ENCODE measurements at regions not wholly inside any gene's neighbourhood (a gene's known extent, or its start where the extent isn't known, plus 50 kb on each side); places are given as distances from the start of the nearest gene placed in this dataset.

- H2AFZ ChIP-seq (ENCODE audit: low read depth, low read length): no peak overlapping the region
- H2AK5ac ChIP-seq (ENCODE audit: low read length, severe bottlenecking): no peak overlapping the region
- H4K8ac ChIP-seq (ENCODE audit: low read length): no peak overlapping the region
- H3K4me3 ChIP-seq (ENCODE audit: insufficient read depth in 1 of 2, low read depth in 1 of 2, low read length in 2 of 2): no peak overlapping the region
- H3K36me3 ChIP-seq (ENCODE audit: control insufficient read depth in 1 of 2, insufficient read depth in 2 of 2, low read depth in 1 of 2, low read length in 2 of 2): no peaks in the 10 kb centered on the region
- no peak overlapping the region for H4K91ac ChIP-seq (ENCODE audit: low read length)
- H3K14ac ChIP-seq (ENCODE audit: low read length in 2 of 2): no peak overlapping the region
- no peak overlapping the region for H2BK15ac ChIP-seq (ENCODE audit: low read depth, poor library complexity, severe bottlenecking)
- H3K4me1 ChIP-seq (ENCODE audit: control insufficient read depth, insufficient read depth, low read depth, low read length): no peaks in the 10 kb centered on the region
- H2BK120ac ChIP-seq (ENCODE audit: low read depth, low read length): no peak overlapping the region
- no peaks in the 10 kb centered on the region for H3K27me3 ChIP-seq (ENCODE audit: control insufficient read depth in 1 of 2, insufficient read depth in 1 of 2, low read length in 2 of 2)
- no peak for DNase-seq
- no peak overlapping the region for H3K4ac ChIP-seq (ENCODE audit: low read depth in 1 of 2, low read length in 2 of 2)
- H3K18ac ChIP-seq (ENCODE audit: low read depth in 1 of 2, low read length in 2 of 2): no peak overlapping the region
- H3K9me3 ChIP-seq (ENCODE audit: control insufficient read depth, low read length): peaks cover 11% of the 10 kb centered on the region
- H3K4me2 ChIP-seq (ENCODE audit: low read length, poor library complexity, severe bottlenecking): no peak overlapping the region
- H3K27ac ChIP-seq (ENCODE audit: low read length, poor library complexity, severe bottlenecking): no peak overlapping the region
- no peak overlapping the region for H3K9ac ChIP-seq (ENCODE audit: low read length)
- no peak overlapping the region for H3K23ac ChIP-seq (ENCODE audit: low read length in 2 of 2)
- H2BK12ac ChIP-seq (ENCODE audit: low read length in 2 of 2): no peak overlapping the region
- H3K79me1 ChIP-seq (replicated peaks; ENCODE audit: low read length, poor library complexity, severe bottlenecking): no peaks in the 10 kb centered on the region
- H2BK5ac ChIP-seq (ENCODE audit: low read depth, low read length, poor library complexity, severe bottlenecking): no peak overlapping the region
These were observed 556.2 kb upstream of the SUCLG2 start for GRCh38 chr3:68210635-68211034.

GRCh38 chr3:68207327-68207726, 552.9 kb upstream of the SUCLG2 start:
- Histone ChIP-seq H2BK5ac (ENCODE audit: low read depth, low read length, poor library complexity, severe bottlenecking) (no peak overlapping the region), H3K23ac (ENCODE audit: low read length in 2 of 2) (no peak overlapping the region), H4K8ac (ENCODE audit: low read length) (no peak overlapping the region), H3K14ac (ENCODE audit: low read length in 2 of 2) (no peak overlapping the region), H2BK120ac (ENCODE audit: low read depth, low read length) (no peak overlapping the region), H4K91ac (ENCODE audit: low read length) (no peak overlapping the region), H3K18ac (ENCODE audit: low read depth in 1 of 2, low read length in 2 of 2) (no peak overlapping the region), H3K9ac (ENCODE audit: low read length) (no peak overlapping the region), H3K4me1 (ENCODE audit: control insufficient read depth, insufficient read depth, low read depth, low read length) (no peaks in the 10 kb centered on the region), H2BK15ac (ENCODE audit: low read depth, poor library complexity, severe bottlenecking) (no peak overlapping the region), H3K27me3 (ENCODE audit: control insufficient read depth in 1 of 2, insufficient read depth in 1 of 2, low read length in 2 of 2) (no peaks in the 10 kb centered on the region), H2AFZ (ENCODE audit: low read depth, low read length) (no peak overlapping the region), H2BK12ac (ENCODE audit: low read length in 2 of 2) (no peak overlapping the region), H3K27ac (ENCODE audit: low read length, poor library complexity, severe bottlenecking) (no peak overlapping the region), H3K4ac (ENCODE audit: low read depth in 1 of 2, low read length in 2 of 2) (no peak overlapping the region), H3K79me1 (replicated peaks; ENCODE audit: low read length, poor library complexity, severe bottlenecking) (no peaks in the 10 kb centered on the region), H3K9me3 (ENCODE audit: control insufficient read depth, low read length) (peaks cover 25% of the 10 kb centered on the region), H3K4me3 (ENCODE audit: insufficient read depth in 1 of 2, low read depth in 1 of 2, low read length in 2 of 2) (no peak overlapping the region), H3K36me3 (ENCODE audit: control insufficient read depth in 1 of 2, insufficient read depth in 2 of 2, low read depth in 1 of 2, low read length in 2 of 2) (no peaks in the 10 kb centered on the region), H2AK5ac (ENCODE audit: low read length, severe bottlenecking) (no peak overlapping the region), H3K4me2 (ENCODE audit: low read length, poor library complexity, severe bottlenecking) (no peak overlapping the region)
- 58% methylated on average over 1 of the region's 2 CpGs for WGBS
- no peak for DNase-seq

GRCh38 chr3:68206524-68207117, 552.2 kb upstream of the SUCLG2 start:
- no peak for DNase-seq
- no peak overlapping the region for H3K23ac ChIP-seq (ENCODE audit: low read length in 2 of 2)
- no peak overlapping the region for H2BK120ac ChIP-seq (ENCODE audit: low read depth, low read length)
- H4K91ac ChIP-seq (ENCODE audit: low read length): no peak overlapping the region
- H3K4me3 ChIP-seq (ENCODE audit: insufficient read depth in 1 of 2, low read depth in 1 of 2, low read length in 2 of 2): no peak overlapping the region
- H2BK5ac ChIP-seq (ENCODE audit: low read depth, low read length, poor library complexity, severe bottlenecking): no peak overlapping the region
- H3K36me3 ChIP-seq (ENCODE audit: control insufficient read depth in 1 of 2, insufficient read depth in 2 of 2, low read depth in 1 of 2, low read length in 2 of 2): no peaks in the 10 kb centered on the region
- H3K4me1 ChIP-seq (ENCODE audit: control insufficient read depth, insufficient read depth, low read depth, low read length): no peaks in the 10 kb centered on the region
- H3K9me3 ChIP-seq (ENCODE audit: control insufficient read depth, low read length): peaks cover 32% of the 10 kb centered on the region
- no peak overlapping the region for H2BK12ac ChIP-seq (ENCODE audit: low read length in 2 of 2)
- H2BK15ac ChIP-seq (ENCODE audit: low read depth, poor library complexity, severe bottlenecking): no peak overlapping the region
- H3K14ac ChIP-seq (ENCODE audit: low read length in 2 of 2): no peak overlapping the region
- no peak overlapping the region for H3K4ac ChIP-seq (ENCODE audit: low read depth in 1 of 2, low read length in 2 of 2)
- whole genome bisulfite sequencing: 78% methylated on average over 3 of the region's 3 CpGs
- H3K79me1 ChIP-seq (replicated peaks; ENCODE audit: low read length, poor library complexity, severe bottlenecking): no peaks in the 10 kb centered on the region
- H2AK5ac ChIP-seq (ENCODE audit: low read length, severe bottlenecking): no peak overlapping the region
- H3K18ac ChIP-seq (ENCODE audit: low read depth in 1 of 2, low read length in 2 of 2): no peak overlapping the region
- no peak overlapping the region for H4K8ac ChIP-seq (ENCODE audit: low read length)
- H3K27me3 ChIP-seq (ENCODE audit: control insufficient read depth in 1 of 2, insufficient read depth in 1 of 2, low read length in 2 of 2): no peaks in the 10 kb centered on the region
- no peak overlapping the region for H3K27ac ChIP-seq (ENCODE audit: low read length, poor library complexity, severe bottlenecking)
- H2AFZ ChIP-seq (ENCODE audit: low read depth, low read length): no peak overlapping the region
- H3K9ac ChIP-seq (ENCODE audit: low read length): no peak overlapping the region
- no peak overlapping the region for H3K4me2 ChIP-seq (ENCODE audit: low read length, poor library complexity, severe bottlenecking)

- DNase-seq: no peak
- H2BK12ac ChIP-seq (ENCODE audit: low read length in 2 of 2): no peak overlapping the region
- H2BK5ac ChIP-seq (ENCODE audit: low read depth, low read length, poor library complexity, severe bottlenecking): no peak overlapping the region
- H2BK15ac ChIP-seq (ENCODE audit: low read depth, poor library complexity, severe bottlenecking): no peak overlapping the region
- H3K27me3 ChIP-seq (ENCODE audit: control insufficient read depth in 1 of 2, insufficient read depth in 1 of 2, low read length in 2 of 2): no peaks in the 10 kb centered on the region
- 43% methylated on average over 1 of the region's 1 CpG for WGBS
- peaks cover 13% of the 10 kb centered on the region for H3K9me3 ChIP-seq (ENCODE audit: control insufficient read depth, low read length)
- no peak overlapping the region for H2AFZ ChIP-seq (ENCODE audit: low read depth, low read length)
- no peak overlapping the region for H3K4me2 ChIP-seq (ENCODE audit: low read length, poor library complexity, severe bottlenecking)
- no peaks in the 10 kb centered on the region for H3K79me1 ChIP-seq (replicated peaks; ENCODE audit: low read length, poor library complexity, severe bottlenecking)
- H2BK120ac ChIP-seq (ENCODE audit: low read depth, low read length): no peak overlapping the region
- no peaks in the 10 kb centered on the region for H3K36me3 ChIP-seq (ENCODE audit: control insufficient read depth in 1 of 2, insufficient read depth in 2 of 2, low read depth in 1 of 2, low read length in 2 of 2)
- no peak overlapping the region for H3K14ac ChIP-seq (ENCODE audit: low read length in 2 of 2)
- H3K4me1 ChIP-seq (ENCODE audit: control insufficient read depth, insufficient read depth, low read depth, low read length): no peaks in the 10 kb centered on the region
- H3K23ac ChIP-seq (ENCODE audit: low read length in 2 of 2): no peak overlapping the region
- H3K27ac ChIP-seq (ENCODE audit: low read length, poor library complexity, severe bottlenecking): no peak overlapping the region
- H3K4ac ChIP-seq (ENCODE audit: low read depth in 1 of 2, low read length in 2 of 2): no peak overlapping the region
- H2AK5ac ChIP-seq (ENCODE audit: low read length, severe bottlenecking): no peak overlapping the region
- no peak overlapping the region for H4K91ac ChIP-seq (ENCODE audit: low read length)
- no peak overlapping the region for H3K18ac ChIP-seq (ENCODE audit: low read depth in 1 of 2, low read length in 2 of 2)
- H3K4me3 ChIP-seq (ENCODE audit: insufficient read depth in 1 of 2, low read depth in 1 of 2, low read length in 2 of 2): no peak overlapping the region
- no peak overlapping the region for H3K9ac ChIP-seq (ENCODE audit: low read length)
- H4K8ac ChIP-seq (ENCODE audit: low read length): no peak overlapping the region
These were observed 532.3 kb upstream of the SUCLG2 start for GRCh38 chr3:68186733-68187132.
